HepG2 (cell line): ENCODE measurements at regions not wholly inside any gene's neighbourhood (a gene's known extent, or its start where the extent isn't known, plus 50 kb on each side); places are given as distances from the start of the nearest gene placed in this dataset.

Experiments used
- ATAC-seq: fragments of 200-7000 bp; cut with Tn5 transposase; 3 replicates; pipeline ENCODE4 v1.9.1; 2020; ENCODE audit warnings: mild to moderate bottlenecking, moderate library complexity
- BruUV-seq: library from RNA; stranded (reverse); fragments of 400-500 nt; replicated peaks from 2 replicates; lab custom pipeline; 2021; lab: Mats Ljungman, UMichigan
- CTCF ChIA-PET: fragments of 300-600 bp; formaldehyde crosslinking; extraction: SDS; loops from one replicate; lab custom pipeline; 2021; ENCODE audit warnings: low total read pairs, inconsistent platforms, low intra/inter-chr PET ratio; lab: Yijun Ruan, JAX
- POLR2A ChIA-PET: fragments of 350-600 bp; sonication (Branson Sonifier 250); formaldehyde crosslinking; loops from one replicate; lab custom pipeline; 2020; ENCODE audit warnings: antibody characterized with exemption, inconsistent platforms; lab: Yijun Ruan, JAX
- DNase-seq: peaks from one replicate; pipeline ENCODE4 v3.0.0-alpha.2; 2015; ENCODE audit warnings: low spot score
- FAIRE-seq: peaks from 3 replicates; lab custom pipeline; 2011; peaks lifted over from hg19 to GRCh38; lab: Jason Lieb, UNC
- H2AFZ ChIP-seq: one replicate; pipeline ENCODE4 v1.6.1; 2011; ENCODE audit warnings: low read length, inconsistent platforms
- H3K27ac ChIP-seq: fragments of 300-600 bp; 3 replicates; pipeline ENCODE4 v1.8.0; 2011; ENCODE audit warnings: mixed run types, mild to moderate bottlenecking, mixed read lengths, low read length, inconsistent platforms; ENCODE audit not compliant: insufficient read depth; ENCODE audit errors: extremely low read length
- H3K27me3 ChIP-seq, 2 experiments: fragments of 200-600 bp in 1 of 2; 2 replicates in 1 of 2; 3 replicates in 1 of 2; pipeline versions ENCODE4 v1.6.0 to v1.8.0; 2011; ENCODE audit warnings: low read length in 2 of 2, mild to moderate bottlenecking in 2 of 2, moderate library complexity in 2 of 2, inconsistent platforms in 1 of 2; ENCODE audit not compliant: insufficient read depth in 2 of 2, control insufficient read depth in 1 of 2
- H3K36me3 ChIP-seq, 2 experiments: fragments of 200-600 bp in 1 of 2; replicated peaks in 1 of 2; 2 replicates in 1 of 2; 3 replicates in 1 of 2; pipeline versions ENCODE4 v1.5.1 to v1.8.0; 2011; ENCODE audit warnings: low read length in 2 of 2, inconsistent platforms in 1 of 2; ENCODE audit not compliant: insufficient read depth in 2 of 2, control insufficient read depth in 1 of 2
- H3K4me1 ChIP-seq: 2 replicates; pipeline ENCODE4 v1.5.1; 2012; ENCODE audit warnings: low read length, inconsistent platforms; ENCODE audit not compliant: insufficient read depth
- H3K4me2 ChIP-seq: 2 replicates; pipeline ENCODE4 v1.6.0; 2011; ENCODE audit warnings: low read depth, low read length, inconsistent platforms
- H3K4me3 ChIP-seq, 3 experiments: fragments of 200-600 bp in 1 of 3; sonication (generic), shearing (Covaris generic) in 1 of 3; replicated peaks in 1 of 3; 2 replicates each; pipeline ENCODE4 v1.5.1; 2011 to 2016; ENCODE audit warnings: low read length in 3 of 3, inconsistent platforms in 2 of 3, low read depth in 2 of 3, mild to moderate bottlenecking in 2 of 3, control low read depth in 1 of 3, mixed read lengths in 1 of 3; ENCODE audit not compliant: insufficient read depth in 1 of 3
- H3K79me2 ChIP-seq: one replicate; pipeline ENCODE4 v1.6.1; 2011; ENCODE audit warnings: low read length, inconsistent platforms; ENCODE audit not compliant: insufficient read depth
- H3K9ac ChIP-seq: 2 replicates; pipeline ENCODE4 v1.6.0; 2011; ENCODE audit warnings: mild to moderate bottlenecking, low read depth, low read length, inconsistent platforms; ENCODE audit not compliant: insufficient read depth
- H3K9me3 ChIP-seq: 2 replicates; pipeline ENCODE4 v1.5.1; 2012; ENCODE audit warnings: mild to moderate bottlenecking, low read length
- H4K20me1 ChIP-seq: 2 replicates; pipeline ENCODE4 v1.6.0; 2011; ENCODE audit warnings: inconsistent platforms, mild to moderate bottlenecking, low read length, moderate library complexity; ENCODE audit not compliant: insufficient read depth
- KLF16 ChIP-seq, 2 experiments: sonication (generic) in 1 of 2; formaldehyde crosslinking in 1 of 2; IDR thresholded peaks; 2 replicates each; pipeline versions ENCODE4 v1.6.1 to v1.8.0; 2016 to 2023; ENCODE audit warnings: missing genetic modification reagents in 2 of 2, missing compliant biosample characterization in 1 of 2
- TOPORS ChIP-seq: sonication (generic); formaldehyde crosslinking; IDR thresholded peaks from 2 replicates; pipeline ENCODE4 v1.8.0; 2023; ENCODE audit warnings: mild to moderate bottlenecking, missing genetic modification reagents
- ZFP36 ChIP-seq: fragments of 150-350 bp; IDR thresholded peaks from 2 replicates; pipeline ENCODE4 v1.6.1; 2018; ENCODE audit warnings: borderline replicate concordance, low read length, low read depth; ENCODE audit not compliant: partially characterized antibody
- ZNF530 ChIP-seq: sonication (generic); formaldehyde crosslinking; IDR thresholded peaks from 2 replicates; pipeline ENCODE4 v1.5.0; 2020; ENCODE audit warnings: low read depth, mild to moderate bottlenecking, missing genetic modification reagents
- ZNF761 ChIP-seq: sonication (generic); formaldehyde crosslinking; conservative IDR thresholded peaks from 2 replicates; pipeline ENCODE4 v1.4.0; 2020; ENCODE audit warnings: mild to moderate bottlenecking, missing genetic modification reagents
- WGBS: methylation state at CpG from one replicate; pipeline ENCODE4 v1.1.6; 2017; ENCODE audit warnings: low lambda C conversion rate; 5-methylcytosine and 5-hydroxymethylcytosine counted together
- in situ Hi-C: cut with HindIII; loops from 2 replicates; pipeline ENCODE4 v1.10.0; 2017; ENCODE audit warnings: low pct_unique_long_range_greater_than_20kb; ENCODE audit not compliant: extremely low pct_ligation_motif_present
- intact Hi-C: fragments of 100-400 bp; cut with micrococcal nuclease; formaldehyde crosslinking; loops from one replicate; pipeline ENCODE4 v1.10.0; 2022; ENCODE audit not compliant: unreplicated experiment
- TF ChIP-seq, protein P1 (sequence below): sonication (generic); formaldehyde crosslinking; IDR thresholded peaks from 2 replicates; pipeline ENCODE4 v1.5.0; 2020; ENCODE audit warnings: mild to moderate bottlenecking, missing genetic modification reagents
- TF ChIP-seq, protein P2 (sequence below), 2 experiments: sonication (generic) in 1 of 2; formaldehyde crosslinking in 1 of 2; IDR thresholded peaks; 2 replicates each; pipeline versions ENCODE4 v1.4.0 to v1.6.1; 2016 to 2020; ENCODE audit warnings: borderline replicate concordance in 1 of 2, low read depth in 1 of 2, mild to moderate bottlenecking in 1 of 2, missing genetic modification reagents in 1 of 2
- TF ChIP-seq, protein P3 (sequence below): sonication (generic); formaldehyde crosslinking; IDR thresholded peaks from 2 replicates; pipeline ENCODE4 v1.5.1; 2020; ENCODE audit warnings: missing genetic modification reagents, mild to moderate bottlenecking, borderline replicate concordance
- TF ChIP-seq, protein P4 (sequence below): sonication (generic); formaldehyde crosslinking; IDR thresholded peaks from 2 replicates; pipeline ENCODE4 v1.5.0; 2020; ENCODE audit warnings: mild to moderate bottlenecking, missing genetic modification reagents, borderline replicate concordance

DNA sequence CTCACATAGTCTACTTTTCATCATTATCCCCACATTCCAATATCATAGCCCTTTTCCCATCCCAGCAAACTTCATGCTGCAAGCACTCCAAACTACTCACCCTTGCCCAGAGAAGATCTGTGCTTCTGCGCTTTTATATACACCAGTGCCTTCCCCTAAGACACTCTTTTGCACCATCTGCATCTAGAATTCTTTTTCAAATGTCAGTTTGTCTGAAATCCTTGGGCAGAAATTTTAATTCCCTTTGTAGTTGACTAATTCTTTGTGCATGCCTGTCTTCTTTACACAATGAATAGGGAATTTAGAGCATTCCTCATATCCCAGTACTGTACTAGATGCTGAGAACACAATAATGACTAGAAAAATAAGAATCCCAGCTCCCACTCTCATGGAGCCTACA, 298.9 kb downstream of the KCNN2 start:
- 76% methylated on average over 1 of the region's 1 CpG for WGBS
- ATAC-seq (no peak), DNase-seq (no peak), FAIRE-seq (no peak)
- H3K36me3 ChIP-seq = no peaks in the 10 kb centered on the region
- intact Hi-C loops (no loop called here), in situ Hi-C loops (no loop called here)
- H3K27me3 ChIP-seq = no peaks in the 10 kb centered on the region
- no TSS peak for BruUV-seq
- no peak overlapping the region for H2AFZ ChIP-seq
- no peak overlapping the region for H3K9ac ChIP-seq
- CTCF ChIA-PET = no interaction called here
- no peak overlapping the region for H3K4me3 ChIP-seq
- H3K27ac ChIP-seq = no peak overlapping the region
- no peaks in the 10 kb centered on the region for H4K20me1 ChIP-seq
- no peaks in the 10 kb centered on the region for H3K79me2 ChIP-seq
- no peaks in the 10 kb centered on the region for H3K4me1 ChIP-seq
- no peak overlapping the region for H3K4me2 ChIP-seq
- H3K9me3 ChIP-seq = peaks cover 15% of the 10 kb centered on the region; the same call in 1 of the 2 replicates
- POLR2A ChIA-PET = no interaction called here
- TF ChIP-seq ZNF530 (CRISPR knock-in tag) = no peak
- no peak for TF ChIP-seq TOPORS (CRISPR knock-in tag)
- TF ChIP-seq ZNF761 (CRISPR knock-in tag) = no peak
- TF ChIP-seq, protein P1, sequence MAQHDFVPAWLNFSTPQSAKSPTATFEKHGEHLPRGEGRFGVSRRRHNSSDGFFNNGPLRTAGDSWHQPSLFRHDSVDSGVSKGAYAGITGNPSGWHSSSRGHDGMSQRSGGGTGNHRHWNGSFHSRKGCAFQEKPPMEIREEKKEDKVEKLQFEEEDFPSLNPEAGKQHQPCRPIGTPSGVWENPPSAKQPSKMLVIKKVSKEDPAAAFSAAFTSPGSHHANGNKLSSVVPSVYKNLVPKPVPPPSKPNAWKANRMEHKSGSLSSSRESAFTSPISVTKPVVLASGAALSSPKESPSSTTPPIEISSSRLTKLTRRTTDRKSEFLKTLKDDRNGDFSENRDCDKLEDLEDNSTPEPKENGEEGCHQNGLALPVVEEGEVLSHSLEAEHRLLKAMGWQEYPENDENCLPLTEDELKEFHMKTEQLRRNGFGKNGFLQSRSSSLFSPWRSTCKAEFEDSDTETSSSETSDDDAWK (CRISPR knock-in tag) = no peak
- TF ChIP-seq, protein P2, sequence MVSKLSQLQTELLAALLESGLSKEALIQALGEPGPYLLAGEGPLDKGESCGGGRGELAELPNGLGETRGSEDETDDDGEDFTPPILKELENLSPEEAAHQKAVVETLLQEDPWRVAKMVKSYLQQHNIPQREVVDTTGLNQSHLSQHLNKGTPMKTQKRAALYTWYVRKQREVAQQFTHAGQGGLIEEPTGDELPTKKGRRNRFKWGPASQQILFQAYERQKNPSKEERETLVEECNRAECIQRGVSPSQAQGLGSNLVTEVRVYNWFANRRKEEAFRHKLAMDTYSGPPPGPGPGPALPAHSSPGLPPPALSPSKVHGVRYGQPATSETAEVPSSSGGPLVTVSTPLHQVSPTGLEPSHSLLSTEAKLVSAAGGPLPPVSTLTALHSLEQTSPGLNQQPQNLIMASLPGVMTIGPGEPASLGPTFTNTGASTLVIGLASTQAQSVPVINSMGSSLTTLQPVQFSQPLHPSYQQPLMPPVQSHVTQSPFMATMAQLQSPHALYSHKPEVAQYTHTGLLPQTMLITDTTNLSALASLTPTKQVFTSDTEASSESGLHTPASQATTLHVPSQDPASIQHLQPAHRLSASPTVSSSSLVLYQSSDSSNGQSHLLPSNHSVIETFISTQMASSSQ (IDR thresholded peaks at IDR 0.05; ENCODE audit: low read depth) = no peak
- TF ChIP-seq, protein P2 (CRISPR knock-in tag; IDR thresholded peaks at IDR 0.05; ENCODE audit: borderline replicate concordance) = no peak
- TF ChIP-seq, protein P3, sequence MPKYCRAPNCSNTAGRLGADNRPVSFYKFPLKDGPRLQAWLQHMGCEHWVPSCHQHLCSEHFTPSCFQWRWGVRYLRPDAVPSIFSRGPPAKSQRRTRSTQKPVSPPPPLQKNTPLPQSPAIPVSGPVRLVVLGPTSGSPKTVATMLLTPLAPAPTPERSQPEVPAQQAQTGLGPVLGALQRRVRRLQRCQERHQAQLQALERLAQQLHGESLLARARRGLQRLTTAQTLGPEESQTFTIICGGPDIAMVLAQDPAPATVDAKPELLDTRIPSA = no peak
- no peak for TF ChIP-seq ZFP36
- TF ChIP-seq, protein P4, sequence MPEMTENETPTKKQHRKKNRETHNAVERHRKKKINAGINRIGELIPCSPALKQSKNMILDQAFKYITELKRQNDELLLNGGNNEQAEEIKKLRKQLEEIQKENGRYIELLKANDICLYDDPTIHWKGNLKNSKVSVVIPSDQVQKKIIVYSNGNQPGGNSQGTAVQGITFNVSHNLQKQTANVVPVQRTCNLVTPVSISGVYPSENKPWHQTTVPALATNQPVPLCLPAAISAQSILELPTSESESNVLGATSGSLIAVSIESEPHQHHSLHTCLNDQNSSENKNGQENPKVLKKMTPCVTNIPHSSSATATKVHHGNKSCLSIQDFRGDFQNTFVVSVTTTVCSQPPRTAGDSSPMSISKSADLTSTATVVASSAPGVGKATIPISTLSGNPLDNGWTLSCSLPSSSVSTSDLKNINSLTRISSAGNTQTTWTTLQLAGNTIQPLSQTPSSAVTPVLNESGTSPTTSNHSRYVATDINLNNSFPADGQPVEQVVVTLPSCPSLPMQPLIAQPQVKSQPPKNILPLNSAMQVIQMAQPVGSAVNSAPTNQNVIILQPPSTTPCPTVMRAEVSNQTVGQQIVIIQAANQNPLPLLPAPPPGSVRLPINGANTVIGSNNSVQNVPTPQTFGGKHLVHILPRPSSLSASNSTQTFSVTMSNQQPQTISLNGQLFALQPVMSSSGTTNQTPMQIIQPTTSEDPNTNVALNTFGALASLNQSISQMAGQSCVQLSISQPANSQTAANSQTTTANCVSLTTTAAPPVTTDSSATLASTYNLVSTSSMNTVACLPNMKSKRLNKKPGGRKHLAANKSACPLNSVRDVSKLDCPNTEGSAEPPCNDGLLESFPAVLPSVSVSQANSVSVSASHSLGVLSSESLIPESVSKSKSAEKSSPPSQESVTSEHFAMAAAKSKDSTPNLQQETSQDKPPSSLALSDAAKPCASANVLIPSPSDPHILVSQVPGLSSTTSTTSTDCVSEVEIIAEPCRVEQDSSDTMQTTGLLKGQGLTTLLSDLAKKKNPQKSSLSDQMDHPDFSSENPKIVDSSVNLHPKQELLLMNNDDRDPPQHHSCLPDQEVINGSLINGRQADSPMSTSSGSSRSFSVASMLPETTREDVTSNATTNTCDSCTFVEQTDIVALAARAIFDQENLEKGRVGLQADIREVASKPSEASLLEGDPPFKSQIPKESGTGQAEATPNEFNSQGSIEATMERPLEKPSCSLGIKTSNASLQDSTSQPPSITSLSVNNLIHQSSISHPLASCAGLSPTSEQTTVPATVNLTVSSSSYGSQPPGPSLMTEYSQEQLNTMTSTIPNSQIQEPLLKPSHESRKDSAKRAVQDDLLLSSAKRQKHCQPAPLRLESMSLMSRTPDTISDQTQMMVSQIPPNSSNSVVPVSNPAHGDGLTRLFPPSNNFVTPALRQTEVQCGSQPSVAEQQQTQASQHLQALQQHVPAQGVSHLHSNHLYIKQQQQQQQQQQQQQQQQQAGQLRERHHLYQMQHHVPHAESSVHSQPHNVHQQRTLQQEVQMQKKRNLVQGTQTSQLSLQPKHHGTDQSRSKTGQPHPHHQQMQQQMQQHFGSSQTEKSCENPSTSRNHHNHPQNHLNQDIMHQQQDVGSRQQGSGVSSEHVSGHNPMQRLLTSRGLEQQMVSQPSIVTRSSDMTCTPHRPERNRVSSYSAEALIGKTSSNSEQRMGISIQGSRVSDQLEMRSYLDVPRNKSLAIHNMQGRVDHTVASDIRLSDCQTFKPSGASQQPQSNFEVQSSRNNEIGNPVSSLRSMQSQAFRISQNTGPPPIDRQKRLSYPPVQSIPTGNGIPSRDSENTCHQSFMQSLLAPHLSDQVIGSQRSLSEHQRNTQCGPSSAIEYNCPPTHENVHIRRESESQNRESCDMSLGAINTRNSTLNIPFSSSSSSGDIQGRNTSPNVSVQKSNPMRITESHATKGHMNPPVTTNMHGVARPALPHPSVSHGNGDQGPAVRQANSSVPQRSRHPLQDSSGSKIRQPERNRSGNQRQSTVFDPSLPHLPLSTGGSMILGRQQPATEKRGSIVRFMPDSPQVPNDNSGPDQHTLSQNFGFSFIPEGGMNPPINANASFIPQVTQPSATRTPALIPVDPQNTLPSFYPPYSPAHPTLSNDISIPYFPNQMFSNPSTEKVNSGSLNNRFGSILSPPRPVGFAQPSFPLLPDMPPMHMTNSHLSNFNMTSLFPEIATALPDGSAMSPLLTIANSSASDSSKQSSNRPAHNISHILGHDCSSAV (CRISPR knock-in tag) = no peak
- TF ChIP-seq KLF16 (CRISPR knock-in tag; IDR thresholded peaks at IDR 0.05) = no peak
